ENCODE measurements at regions not wholly inside any gene's neighbourhood (a gene's known extent, or its start where the extent isn't known, plus 50 kb on each side); places are given as distances from the start of the nearest gene placed in this dataset.

DNA sequence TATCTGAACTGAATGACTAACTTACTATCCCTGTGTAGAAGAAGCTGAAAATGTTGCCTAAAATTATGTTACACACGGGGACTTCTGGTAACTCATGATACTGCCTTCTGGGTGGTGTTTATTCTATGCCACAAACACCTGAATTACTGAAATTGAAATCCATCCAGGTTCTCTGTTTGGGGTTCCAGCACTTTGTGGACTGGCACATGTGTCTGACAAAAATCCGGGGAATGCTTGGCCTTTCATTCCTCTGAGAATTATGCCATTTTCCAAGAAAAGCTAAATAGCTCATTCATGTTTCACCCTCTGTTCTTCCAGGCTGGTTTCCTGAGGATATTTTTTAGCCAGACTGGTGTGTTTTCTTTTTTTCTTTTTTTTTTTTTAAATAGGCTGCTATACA lies 59.5 kb upstream of the POU3F3 start:
- TF ChIP-seq RARB (CRISPR knock-in tag; IDR thresholded peaks at IDR 0.05) (no peak), ZNF8 (CRISPR knock-in tag; IDR thresholded peaks at IDR 0.05) (no peak), ZFP3 (CRISPR knock-in tag; IDR thresholded peaks at IDR 0.05) (no peak), PATZ1 (CRISPR knock-in tag; IDR thresholded peaks at IDR 0.05; ENCODE audit: borderline replicate concordance) (no peak), ZFP30 (CRISPR knock-in tag; IDR thresholded peaks at IDR 0.05) (no peak), PPARA (CRISPR knock-in tag; IDR thresholded peaks at IDR 0.05; ENCODE audit: borderline replicate concordance) (no peak), ARNTL (CRISPR knock-in tag; IDR thresholded peaks at IDR 0.05; ENCODE audit: borderline replicate concordance, low read depth) (no peak), ZNF70 (CRISPR knock-in tag; IDR thresholded peaks at IDR 0.05) (no peak), SNAI2 (CRISPR knock-in tag; IDR thresholded peaks at IDR 0.05) (no peak), OSR1 (CRISPR knock-in tag; IDR thresholded peaks at IDR 0.05) (no peak), ESRRG (CRISPR knock-in tag; IDR thresholded peaks at IDR 0.05) (no peak), TCF4 (CRISPR knock-in tag; IDR thresholded peaks at IDR 0.05; ENCODE audit: borderline replicate concordance) (no peak), CSDC2 (CRISPR knock-in tag; IDR thresholded peaks at IDR 0.05) (no peak)
- TF ChIP-seq, protein P1, sequence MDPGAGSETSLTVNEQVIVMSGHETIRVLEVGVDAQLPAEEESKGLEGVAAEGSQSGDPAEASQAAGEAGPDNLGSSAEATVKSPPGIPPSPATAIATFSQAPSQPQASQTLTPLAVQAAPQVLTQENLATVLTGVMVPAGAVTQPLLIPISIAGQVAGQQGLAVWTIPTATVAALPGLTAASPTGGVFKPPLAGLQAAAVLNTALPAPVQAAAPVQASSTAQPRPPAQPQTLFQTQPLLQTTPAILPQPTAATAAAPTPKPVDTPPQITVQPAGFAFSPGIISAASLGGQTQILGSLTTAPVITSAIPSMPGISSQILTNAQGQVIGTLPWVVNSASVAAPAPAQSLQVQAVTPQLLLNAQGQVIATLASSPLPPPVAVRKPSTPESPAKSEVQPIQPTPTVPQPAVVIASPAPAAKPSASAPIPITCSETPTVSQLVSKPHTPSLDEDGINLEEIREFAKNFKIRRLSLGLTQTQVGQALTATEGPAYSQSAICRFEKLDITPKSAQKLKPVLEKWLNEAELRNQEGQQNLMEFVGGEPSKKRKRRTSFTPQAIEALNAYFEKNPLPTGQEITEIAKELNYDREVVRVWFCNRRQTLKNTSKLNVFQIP (CRISPR knock-in tag; IDR thresholded peaks at IDR 0.05; ENCODE audit: borderline replicate concordance, low read depth) = no peak

Measured in SK-N-SH treated with all-trans-retinoic acid at 6 μM for 48 hours (cell line).